ENCODE measurements at regions not wholly inside any gene's neighbourhood (a gene's known extent, or its start where the extent isn't known, plus 50 kb on each side); places are given as distances from the start of the nearest gene placed in this dataset.

GRCh38 chr2:118696786-118697465, 150.5 kb downstream of the EN1 start:
- DNase-seq: no peak

GRCh38 chr2:118693287-118693822, 154.1 kb downstream of the EN1 start:
- no peak for DNase-seq

- DNase-seq: no peak
Observed at GRCh38 chr2:118689874-118690273, 157.6 kb downstream of the EN1 start.

GRCh38 chr2:118689456-118689855, 158.0 kb downstream of the EN1 start:
- no peak for DNase-seq

DNA sequence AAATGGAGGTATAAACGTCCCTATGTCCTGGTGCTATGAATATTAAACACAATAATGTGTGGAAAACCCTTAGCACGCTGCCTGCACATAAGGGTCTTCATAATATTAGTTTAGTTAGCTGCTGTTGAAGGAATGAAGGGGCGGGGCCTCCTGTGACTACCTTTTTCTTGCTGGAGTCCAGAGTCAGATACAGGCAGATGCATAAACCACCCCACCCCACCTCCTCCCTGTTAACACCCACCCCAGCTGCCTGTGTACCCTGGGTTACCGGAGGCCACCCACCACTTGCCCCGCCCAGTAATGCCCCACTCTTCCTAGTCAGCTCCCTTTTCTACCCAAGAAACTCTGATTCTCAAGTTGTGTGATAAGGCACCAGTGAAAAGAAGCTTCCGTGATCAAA, 158.4 kb downstream of the EN1 start:
- no peak for DNase-seq

DNA sequence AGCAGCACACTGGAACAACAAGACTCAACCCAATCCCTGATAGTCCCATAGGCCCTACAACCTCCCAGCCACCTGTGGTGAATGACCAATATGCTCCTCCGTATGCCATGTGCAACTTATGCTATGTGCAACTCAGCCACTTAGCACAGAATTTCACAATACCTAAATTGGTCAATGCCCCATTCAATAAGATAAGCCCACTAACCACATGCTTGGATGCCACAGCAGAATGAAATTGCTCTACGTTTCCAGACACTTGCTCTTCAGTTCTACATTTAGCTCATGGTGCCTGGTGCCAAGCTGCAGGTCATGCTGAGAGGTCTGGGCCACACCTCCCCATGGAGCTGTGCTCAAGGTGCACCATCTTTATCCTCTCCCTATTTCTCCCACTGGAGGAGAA, 159.8 kb downstream of the EN1 start:
- no peak for DNase-seq

DNA sequence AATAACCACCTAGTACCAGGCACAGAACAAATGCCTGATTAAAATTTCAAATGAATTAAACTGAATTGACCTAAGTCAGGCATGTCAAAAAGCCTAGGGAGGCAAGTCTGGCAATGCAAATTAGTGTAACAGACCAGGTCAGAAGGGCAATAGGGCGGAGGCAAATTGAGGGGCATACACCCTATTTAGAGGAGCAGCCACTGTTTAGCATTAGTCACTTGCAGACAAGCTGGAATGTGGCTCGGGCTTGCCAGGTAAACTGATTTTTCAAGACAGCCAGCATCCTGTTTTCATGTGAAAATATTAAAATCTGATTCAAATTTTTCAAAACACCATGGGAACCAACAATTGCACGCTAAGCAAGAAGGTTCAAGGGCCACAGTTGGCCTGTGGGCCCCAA, 160.3 kb downstream of the EN1 start:
- DNase-seq: no peak

DNA sequence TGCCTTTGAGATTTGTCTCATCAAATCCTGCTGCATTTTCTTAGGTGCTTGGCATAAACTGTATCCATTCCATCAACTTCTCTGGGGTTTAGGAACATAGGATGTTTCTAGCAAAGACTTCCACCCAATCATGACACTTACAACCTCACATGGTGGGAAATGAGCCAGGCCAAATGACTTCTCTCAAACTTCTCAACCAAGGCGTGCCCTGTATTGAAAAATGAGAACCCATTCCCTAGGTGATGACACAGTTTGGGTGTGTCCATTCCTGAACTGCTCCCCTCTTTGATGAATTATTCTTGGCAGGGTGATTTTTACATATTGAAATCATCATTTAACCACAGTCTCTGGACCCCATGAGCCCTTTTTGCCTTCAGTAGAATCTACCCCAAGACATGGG, 161.1 kb downstream of the EN1 start:
- DNase-seq: no peak

DNA sequence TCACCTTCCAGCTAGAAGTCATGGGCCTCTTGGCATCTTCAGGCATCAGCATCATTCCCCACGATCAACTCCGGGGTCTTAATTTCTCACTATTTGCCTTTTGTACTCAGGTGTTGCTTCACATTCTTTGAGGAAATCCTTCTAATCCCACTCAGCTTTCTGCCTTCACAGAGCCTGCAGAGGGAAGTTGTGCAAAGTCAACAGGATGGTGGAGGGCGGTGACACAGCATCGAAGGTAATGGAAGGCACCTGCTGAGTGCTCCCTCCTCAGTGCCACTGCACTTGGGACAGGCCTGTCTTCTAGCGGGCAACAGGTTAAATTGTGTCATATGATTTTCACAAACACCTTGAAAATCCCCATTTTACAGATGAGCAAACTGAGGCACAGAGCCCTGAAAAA, 164.0 kb downstream of the EN1 start:
- DNase-seq: no peak

DNA sequence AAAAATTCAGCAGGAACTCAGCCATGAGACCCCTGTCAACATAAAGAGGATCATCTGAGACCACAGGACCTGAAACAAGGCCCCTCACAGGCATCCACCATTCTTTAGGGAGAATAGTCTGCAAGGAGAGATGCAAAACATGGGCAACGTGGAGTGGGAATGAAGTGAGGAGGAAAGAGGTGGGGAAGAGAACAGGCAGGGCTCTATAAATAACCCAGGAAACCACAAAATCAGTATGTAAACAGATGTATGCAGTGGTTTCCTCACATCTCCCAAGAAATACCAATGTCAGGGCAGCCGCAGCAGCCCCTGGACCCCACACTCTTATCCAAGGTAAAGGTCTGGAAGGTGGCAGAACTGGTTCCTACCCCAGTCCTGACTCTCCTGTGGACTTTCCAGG, 168.5 kb downstream of the EN1 start:
- DNase-seq: no peak

GRCh38 chr2:118677546-118677945, 169.9 kb downstream of the EN1 start:
- no peak for DNase-seq

DNA sequence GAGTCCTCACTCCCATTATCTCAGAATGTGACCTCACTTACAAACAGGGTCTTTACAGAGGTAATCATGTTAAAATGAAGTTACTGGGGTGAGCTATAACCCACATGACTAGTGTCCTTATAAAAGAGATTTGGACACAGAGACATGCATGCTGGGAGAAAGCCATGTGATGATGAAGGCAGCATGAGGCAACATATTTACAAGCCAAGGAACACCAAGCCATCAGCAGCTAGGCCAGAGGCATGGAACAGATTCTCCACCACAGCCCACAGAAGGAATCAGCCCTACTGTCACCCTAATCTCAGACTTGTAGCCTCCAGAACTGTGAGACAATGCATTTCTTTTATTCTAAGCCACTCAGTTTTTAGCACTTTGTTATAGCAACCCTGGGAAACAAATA, 171.9 kb downstream of the EN1 start:
- no peak for DNase-seq

DNA sequence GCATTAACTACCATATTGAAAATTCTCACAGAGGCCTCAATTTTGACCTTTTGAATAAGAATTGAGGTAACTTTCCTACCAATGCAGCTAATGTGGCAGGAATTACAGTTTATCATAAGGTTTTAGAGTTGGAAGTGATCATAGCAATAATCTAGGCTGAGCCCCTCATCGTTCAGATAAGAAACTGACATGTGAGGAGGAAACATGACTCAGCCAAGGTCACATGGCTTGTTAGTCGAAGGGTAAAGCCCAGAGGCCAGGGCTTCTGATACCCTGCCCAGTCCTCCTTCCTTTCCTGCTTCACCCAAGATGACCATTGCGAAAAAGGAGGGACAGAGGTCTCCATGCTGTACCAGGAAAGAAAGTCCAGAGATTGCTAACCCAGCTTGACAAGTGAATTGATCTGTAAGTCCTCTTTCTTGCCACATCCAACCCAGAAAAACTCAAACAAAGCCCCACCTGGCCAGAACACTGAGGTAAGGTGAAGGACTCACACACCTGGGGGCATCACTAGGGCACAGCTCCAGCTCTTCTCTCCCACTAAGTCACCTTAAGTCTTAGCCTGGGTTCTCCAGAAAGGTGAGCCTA, 174.8 kb downstream of the EN1 start:
- DNase-seq: no peak

GRCh38 chr2:118671701-118672454, 175.6 kb downstream of the EN1 start:
- no peak for DNase-seq

DNA sequence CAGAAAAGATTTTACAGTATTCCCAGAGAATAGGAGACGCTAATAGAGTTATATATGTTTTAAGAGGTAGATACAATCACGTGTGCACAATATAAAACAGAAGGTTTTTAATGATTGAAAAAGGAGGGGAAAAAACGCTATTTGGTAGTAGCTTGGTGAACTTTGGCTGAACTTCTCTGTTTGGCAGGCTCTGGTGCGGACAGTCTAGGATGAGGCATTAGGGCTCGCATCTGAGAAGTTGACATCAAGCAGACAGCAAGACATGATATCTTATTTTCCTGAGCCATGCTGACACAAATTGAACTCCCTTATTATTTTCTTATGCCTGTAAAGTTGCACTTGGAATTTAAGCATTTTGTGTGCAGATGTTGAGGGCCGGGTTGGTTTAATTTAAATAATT, 176.6 kb downstream of the EN1 start:
- no peak for DNase-seq

DNA sequence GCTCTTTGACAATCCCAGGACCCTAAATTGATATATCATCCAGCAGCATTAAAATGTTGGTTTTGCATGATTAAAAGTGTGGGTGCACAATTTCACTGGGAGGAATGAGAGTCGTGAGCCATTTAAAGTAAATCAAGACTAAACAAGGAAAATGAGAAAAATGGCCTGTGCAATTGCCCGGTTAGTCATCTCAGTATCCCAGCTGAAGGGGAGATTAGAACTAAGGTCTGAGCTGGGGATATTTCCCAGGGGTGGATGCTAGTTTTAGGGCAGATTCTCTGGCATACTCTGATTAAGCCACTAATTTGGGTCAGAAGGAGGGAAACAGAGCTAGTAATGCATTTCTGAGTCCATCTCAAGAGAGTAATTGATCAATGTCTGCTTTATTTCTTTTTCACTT, 177.2 kb downstream of the EN1 start:
- no peak for DNase-seq

DNA sequence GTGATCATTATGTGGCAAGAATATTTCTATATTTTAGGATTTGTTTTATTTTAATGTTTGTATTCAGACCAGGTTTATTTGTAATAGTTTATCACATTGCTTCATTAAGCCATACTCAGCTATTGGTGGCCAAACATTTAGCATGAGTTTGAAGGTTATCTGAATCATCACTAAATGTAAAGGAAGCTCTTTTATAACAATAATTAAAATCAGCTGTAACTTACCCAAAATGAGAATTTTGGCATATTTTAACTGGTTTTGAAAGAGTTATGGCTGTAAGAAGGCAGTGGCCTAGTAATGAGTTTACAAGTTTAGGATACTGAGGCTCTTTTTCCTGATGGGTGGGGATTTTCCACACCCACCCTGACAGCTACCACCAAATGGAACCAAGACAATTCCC, 177.8 kb downstream of the EN1 start:
- DNase-seq: no peak

DNA sequence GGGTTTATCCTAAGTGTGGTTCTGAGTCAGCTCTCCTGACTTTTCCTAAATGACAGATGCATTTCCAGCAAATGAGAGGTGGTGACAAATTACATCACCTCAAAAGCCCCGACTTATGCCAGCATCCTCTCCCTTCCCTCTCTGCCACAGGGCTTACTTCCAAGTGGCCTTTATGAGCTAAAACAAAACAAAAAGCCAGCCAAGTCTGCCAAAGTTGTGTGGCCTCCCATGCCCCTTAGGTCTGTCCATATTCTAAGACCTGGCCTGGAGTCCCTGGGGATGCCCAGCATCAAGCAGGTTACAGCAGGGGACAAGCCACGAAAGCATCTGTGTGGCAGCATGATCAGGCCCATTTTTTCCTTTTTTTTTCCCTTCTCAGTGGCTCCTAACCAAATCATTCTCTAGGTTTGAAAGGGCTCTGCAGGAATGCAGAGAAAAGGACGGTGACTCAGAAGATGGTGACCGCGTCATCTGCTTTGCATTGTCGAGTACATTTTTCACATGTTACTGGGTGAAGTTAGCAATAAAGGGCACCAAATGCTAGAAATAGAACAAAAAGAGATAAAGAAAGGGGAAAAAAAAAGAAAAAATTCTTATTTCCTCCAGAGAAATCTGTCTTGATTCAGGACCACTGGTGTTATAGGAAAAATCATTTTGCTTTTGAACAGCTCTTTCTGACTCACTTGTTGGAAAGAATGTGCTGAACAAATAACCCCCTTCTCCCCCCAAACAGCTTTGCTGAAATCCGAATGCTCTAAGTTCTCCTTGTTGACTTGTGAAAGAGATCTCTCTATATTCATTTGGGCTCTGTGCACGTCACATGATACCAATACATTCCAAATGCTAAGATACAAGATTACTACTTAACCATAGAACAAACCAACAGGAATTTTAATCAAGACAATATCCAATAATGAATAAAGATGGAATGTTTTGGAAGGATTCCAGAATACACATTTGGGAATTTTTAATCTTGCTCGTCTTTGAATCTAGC, 178.7 kb downstream of the EN1 start:
- no peak for DNase-seq

- DNase-seq: no peak
Observed at GRCh38 chr2:118667964-118668363, 179.5 kb downstream of the EN1 start.

- no peak for DNase-seq
Observed at GRCh38 chr2:118667348-118667747, 180.1 kb downstream of the EN1 start.

GRCh38 chr2:118665784-118666529, 181.5 kb downstream of the EN1 start:
- no peak for DNase-seq

DNA sequence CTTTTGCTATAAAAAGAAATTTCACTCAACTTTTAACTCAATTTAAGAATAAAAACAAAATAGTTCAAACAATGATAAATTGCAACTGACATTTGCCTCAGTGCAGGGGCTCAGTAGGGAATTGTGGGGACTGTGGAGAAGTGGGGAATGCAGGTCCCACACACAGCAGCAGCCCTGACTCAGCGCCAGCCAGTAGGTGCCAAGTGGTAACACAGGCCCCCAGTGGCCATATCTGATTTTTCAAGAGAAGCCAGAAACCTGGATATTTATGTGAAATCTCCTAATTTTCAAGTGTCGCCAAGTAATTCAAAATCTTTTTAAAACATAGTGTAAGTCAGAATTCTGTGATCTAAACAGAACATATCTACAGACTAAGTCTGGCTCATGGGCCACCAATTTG, 186.3 kb downstream of the EN1 start:
- DNase-seq: no peak
